T-helper 2 cell treated with Interferon-gamma antibody and Interleukin-4, amounts not matched to agents 5 μg/mL and 100 μg/mL, for 36 hours (primary cell): ENCODE measurements at regions not wholly inside any gene's neighbourhood (a gene's known extent, or its start where the extent isn't known, plus 50 kb on each side); places are given as distances from the start of the nearest gene placed in this dataset.
"Not testable (repeated sequence)": the region's sequence is repeated elsewhere in the genome, so short reads cannot be mapped to it uniquely, and the experiment has no call there.

Experiments used
- DNase-seq: peaks from one replicate; pipeline ENCODE4 v3.0.0; 2021; ENCODE audit warnings: low spot score
- H3K27ac Mint-ChIP-seq: one replicate; pipeline ENCODE4 v1.8.0; 2021; ENCODE audit warnings: mild to moderate bottlenecking, mixed read lengths
- H3K27me3 Mint-ChIP-seq: one replicate; pipeline ENCODE4 v1.8.0; 2021; ENCODE audit warnings: low read depth, mixed read lengths
- H3K36me3 Mint-ChIP-seq: one replicate; pipeline ENCODE4 v1.8.0; 2021; ENCODE audit warnings: low read depth, mixed read lengths
- H3K4me1 Mint-ChIP-seq: one replicate; pipeline ENCODE4 v1.8.0; 2021; ENCODE audit warnings: low read depth, mixed read lengths
- H3K4me3 Mint-ChIP-seq: one replicate; pipeline ENCODE4 v1.8.0; 2022; ENCODE audit warnings: mild to moderate bottlenecking, moderate library complexity, mixed read lengths
- H3K9me3 Mint-ChIP-seq: one replicate; pipeline ENCODE4 v1.8.0; 2021; ENCODE audit warnings: mixed read lengths

- H3K4me1 Mint-ChIP-seq, H3K9me3 Mint-ChIP-seq, H3K36me3 Mint-ChIP-seq, DNase-seq, H3K27ac Mint-ChIP-seq, H3K27me3 Mint-ChIP-seq, H3K4me3 Mint-ChIP-seq: not testable (repeated sequence)
Measured at GRCh38 chr10:25874402-25874801, 59.6 kb upstream of the MYO3A start.

- Mint-ChIP-seq H3K27ac (no peak overlapping the region), H3K4me1 (no peaks in the 10 kb centered on the region), H3K36me3 (no peaks in the 10 kb centered on the region), H3K9me3 (no peaks in the 10 kb centered on the region), H3K4me3 (no peak overlapping the region), H3K27me3 (no peaks in the 10 kb centered on the region)
- DNase-seq: peak; percentile 21
Measured at GRCh38 chr10:25875556-25876165, 58.4 kb upstream of the MYO3A start.

- Mint-ChIP-seq H3K4me1 (no peaks in the 10 kb centered on the region), H3K4me3 (no peak overlapping the region), H3K27ac (no peak overlapping the region), H3K36me3 (no peaks in the 10 kb centered on the region), H3K27me3 (no peaks in the 10 kb centered on the region), H3K9me3 (no peaks in the 10 kb centered on the region)
- no peak for DNase-seq
Measured at GRCh38 chr10:25877296-25877695, 56.7 kb upstream of the MYO3A start.
